Tibial nerve (tissue), 4 donors: ENCODE measurements at regions not wholly inside any gene's neighbourhood (a gene's known extent, or its start where the extent isn't known, plus 50 kb on each side); places are given as distances from the start of the nearest gene placed in this dataset.
A peak's percentile ranks its signal among the peaks of the same experiment; 100 is the strongest.

Experiments
- DNase-seq, 2 donors: peaks; one replicate each; pipeline ENCODE4 v3.0.0-alpha.2; 2019; ENCODE audit warnings: low spot score in 2 of 2
- H3K27ac ChIP-seq, 4 donors: fragments of 200-600 bp; sonication (generic) in 3 of 4; one replicate each; pipeline ENCODE4 v1.5.1; 2017 to 2019; ENCODE audit warnings: mild to moderate bottlenecking in 1 of 4
- H3K27me3 ChIP-seq, 2 donors: fragments of 200-600 bp; sonication (generic) in 1 of 2; one replicate each; pipeline versions ENCODE4 v1.5.1 to v1.6.0; 2017 to 2019
- H3K36me3 ChIP-seq, 3 donors: fragments of 200-600 bp; sonication (generic); one replicate each; pipeline ENCODE4 v1.5.1; 2018 to 2019
- H3K4me1 ChIP-seq, 4 donors: fragments of 200-600 bp; sonication (generic) in 3 of 4; one replicate each; pipeline ENCODE4 v1.5.1; 2017 to 2019
- H3K4me3 ChIP-seq, 4 donors: fragments of 200-600 bp; sonication (generic) in 3 of 4; one replicate each; pipeline ENCODE4 v1.5.1; 2017 to 2019; ENCODE audit warnings: mild to moderate bottlenecking in 1 of 4, moderate library complexity in 1 of 4
- H3K9me3 ChIP-seq, 4 donors: fragments of 200-600 bp; sonication (generic) in 3 of 4; one replicate each; pipeline ENCODE4 v1.5.1; 2017 to 2019
- EP300 ChIP-seq, 2 donors: sonication (generic); formaldehyde crosslinking; IDR thresholded peaks; one replicate each; pipeline ENCODE4 v1.6.1; 2017; ENCODE audit warnings: antibody characterized with exemption in 2 of 2, mild to moderate bottlenecking in 1 of 2
- POLR2A ChIP-seq, 2 donors: fragments of 450-650 bp; IDR thresholded peaks; one replicate each; pipeline ENCODE4 v1.6.1; 2017; ENCODE audit warnings: antibody characterized with exemption in 2 of 2, mild to moderate bottlenecking in 2 of 2, moderate library complexity in 2 of 2
- WGBS, 2 donors: methylation state at CpG; one replicate each; pipeline ENCODE4 v1.1.5; 2018; 5-methylcytosine and 5-hydroxymethylcytosine counted together
- TF ChIP-seq, protein P1 (sequence below), 5 experiments: fragments of 200-600 bp in 3 of 5; fragments of 450-650 bp in 2 of 5; sonication (generic) in 3 of 5; IDR thresholded peaks; one replicate each; pipeline ENCODE4 v1.5.1; 2016 to 2019; ENCODE audit warnings: antibody characterized with exemption in 5 of 5, mild to moderate bottlenecking in 3 of 5, moderate library complexity in 2 of 5

DNA sequence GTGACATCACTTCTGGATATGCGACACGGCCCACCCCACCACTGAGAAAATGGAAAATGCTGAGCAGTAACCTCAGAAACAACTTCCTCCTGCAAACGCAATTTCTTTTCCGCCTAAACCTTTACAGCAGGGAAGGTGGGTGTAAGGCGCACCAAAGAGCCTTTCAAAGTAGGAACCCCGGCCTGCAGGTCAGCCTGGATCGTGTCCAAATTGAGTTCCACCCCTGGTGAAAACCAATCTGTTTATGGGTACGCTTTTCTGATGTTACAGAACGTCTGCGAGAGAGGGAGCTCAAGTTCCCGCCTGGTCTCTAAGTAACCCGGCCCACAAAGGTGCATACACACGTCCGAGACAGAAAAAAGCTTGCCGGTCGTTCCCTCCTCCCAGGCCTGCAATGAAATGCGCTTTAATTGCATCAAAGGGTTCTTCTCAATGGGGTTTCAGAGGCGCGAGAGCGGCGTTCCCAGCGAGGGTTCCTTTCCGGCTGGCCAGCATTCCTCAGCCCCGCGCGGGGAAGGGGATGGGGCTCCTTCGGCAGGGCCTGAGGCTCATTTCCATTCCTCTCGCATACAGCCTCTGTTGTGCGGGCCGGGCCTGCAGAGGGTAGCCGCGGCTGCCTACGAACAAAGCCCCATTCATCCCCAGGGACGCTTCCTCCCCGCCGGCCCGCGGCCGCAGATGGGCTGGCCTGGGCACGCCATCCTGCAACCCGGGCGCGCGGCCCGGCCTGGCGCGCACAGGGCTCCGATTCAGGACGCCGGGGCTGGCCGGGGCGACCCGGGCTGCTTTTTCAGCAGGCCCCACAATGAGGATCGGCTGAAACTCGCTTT, 138.1 kb downstream of the TMCO5A start:
- Histone ChIP-seq H3K9me3 (no peaks in the 10 kb centered on the region), H3K27ac (peak overlapping the region; percentile 58 to 95 (median 84)), H3K4me1 (peaks cover 0 to 47% (median 25%) of the 10 kb centered on the region in 4 donors), H3K27me3 (no peaks in the 10 kb centered on the region), H3K36me3 (no peaks in the 10 kb centered on the region), H3K4me3 (peak overlapping the region; percentile 22 to 63 (median 46))
- TF ChIP-seq EP300 (IDR thresholded peaks at IDR 0.05) (peak in 1 of 2 donors; percentile 60), POLR2A (IDR thresholded peaks at IDR 0.05) (no peak)
- TF ChIP-seq, protein P1, sequence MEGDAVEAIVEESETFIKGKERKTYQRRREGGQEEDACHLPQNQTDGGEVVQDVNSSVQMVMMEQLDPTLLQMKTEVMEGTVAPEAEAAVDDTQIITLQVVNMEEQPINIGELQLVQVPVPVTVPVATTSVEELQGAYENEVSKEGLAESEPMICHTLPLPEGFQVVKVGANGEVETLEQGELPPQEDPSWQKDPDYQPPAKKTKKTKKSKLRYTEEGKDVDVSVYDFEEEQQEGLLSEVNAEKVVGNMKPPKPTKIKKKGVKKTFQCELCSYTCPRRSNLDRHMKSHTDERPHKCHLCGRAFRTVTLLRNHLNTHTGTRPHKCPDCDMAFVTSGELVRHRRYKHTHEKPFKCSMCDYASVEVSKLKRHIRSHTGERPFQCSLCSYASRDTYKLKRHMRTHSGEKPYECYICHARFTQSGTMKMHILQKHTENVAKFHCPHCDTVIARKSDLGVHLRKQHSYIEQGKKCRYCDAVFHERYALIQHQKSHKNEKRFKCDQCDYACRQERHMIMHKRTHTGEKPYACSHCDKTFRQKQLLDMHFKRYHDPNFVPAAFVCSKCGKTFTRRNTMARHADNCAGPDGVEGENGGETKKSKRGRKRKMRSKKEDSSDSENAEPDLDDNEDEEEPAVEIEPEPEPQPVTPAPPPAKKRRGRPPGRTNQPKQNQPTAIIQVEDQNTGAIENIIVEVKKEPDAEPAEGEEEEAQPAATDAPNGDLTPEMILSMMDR (IDR thresholded peaks at IDR 0.05): peak in 2 of 5 experiments; percentile 5 to 14
- WGBS, 2 donors: 1% methylated on average over 17 to 24 of the region's 55 CpGs
- DNase-seq: peak; percentile 46 to 55

DNA sequence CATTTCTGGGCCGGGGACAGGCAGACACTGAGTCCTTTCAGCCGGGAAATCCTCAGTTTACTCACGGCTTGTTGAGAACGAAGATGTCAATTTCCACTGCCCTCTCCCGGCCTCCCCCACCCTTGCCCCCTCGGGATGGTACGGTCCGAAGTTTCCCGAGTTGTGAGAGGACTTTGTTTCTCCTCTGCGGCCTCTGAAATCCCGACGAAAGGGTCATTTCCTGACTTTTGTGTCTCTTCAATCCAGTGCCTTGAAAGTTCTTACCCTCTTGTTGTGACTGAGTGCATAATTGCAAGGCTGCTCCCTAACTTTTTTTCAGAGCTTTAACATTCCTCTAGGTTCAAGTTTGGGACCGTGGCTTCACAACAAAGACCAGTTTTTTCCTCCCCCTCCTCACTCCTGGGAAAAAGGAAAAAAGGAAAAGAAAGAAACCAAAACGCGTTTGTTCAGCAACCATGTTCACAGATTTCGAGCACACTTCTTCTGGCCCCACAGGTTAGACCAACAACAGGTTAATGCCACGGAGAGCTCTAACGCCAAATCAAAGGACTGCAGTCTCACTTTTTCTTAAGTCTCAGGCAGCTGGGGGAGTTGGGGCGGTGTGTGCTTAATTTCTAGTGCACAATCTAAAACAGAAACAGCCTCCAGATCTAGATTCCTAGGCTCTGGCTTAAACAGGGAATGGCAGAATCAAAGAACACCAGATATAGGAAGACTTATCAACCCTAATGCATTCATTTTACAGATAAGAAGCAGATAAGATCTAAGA, 138.9 kb downstream of the TMCO5A start:
- WGBS, 2 donors: 6 to 9% methylated on average over 18 of the region's 19 CpGs
- H3K36me3 ChIP-seq: no peaks in the 10 kb centered on the region
- no peak for DNase-seq
- H3K9me3 ChIP-seq: no peaks in the 10 kb centered on the region
- peaks cover 0 to 43% (median 23%) of the 10 kb centered on the region in 4 donors for H3K4me1 ChIP-seq
- TF ChIP-seq POLR2A (IDR thresholded peaks at IDR 0.05) (no peak), EP300 (IDR thresholded peaks at IDR 0.05) (peak in 1 of 2 donors; percentile 58)
- peak overlapping the region; percentile 58 to 95 (median 84) for H3K27ac ChIP-seq
- H3K27me3 ChIP-seq: no peaks in the 10 kb centered on the region
- peak overlapping the region; percentile 22 to 63 (median 46) for H3K4me3 ChIP-seq

DNA sequence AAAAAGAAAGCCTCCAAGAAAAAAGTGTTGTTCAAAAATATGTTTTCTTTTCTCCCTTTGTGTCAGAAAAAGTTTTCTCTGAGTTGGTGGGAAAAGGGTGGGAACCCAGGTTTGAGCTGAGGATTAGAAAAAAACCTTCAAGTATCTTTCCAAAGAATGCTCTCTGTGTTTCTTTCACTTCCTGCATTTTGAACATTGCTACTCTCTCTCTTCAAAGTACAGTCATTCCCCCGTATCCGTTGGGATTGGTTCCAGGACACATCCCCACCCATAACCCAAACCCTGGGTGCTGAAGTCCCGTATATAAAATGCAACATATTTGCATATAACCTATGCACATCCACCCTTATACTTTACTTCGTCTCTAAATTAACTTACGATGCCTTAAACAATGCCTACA, 139.6 kb downstream of the TMCO5A start:
- peak overlapping the region in 3 of 4 donors; percentile 79 to 95 (median 88) for H3K27ac ChIP-seq
- no peak for TF ChIP-seq POLR2A (IDR thresholded peaks at IDR 0.05)
- TF ChIP-seq, protein P1 (IDR thresholded peaks at IDR 0.05): no peak
- no peak for TF ChIP-seq EP300 (IDR thresholded peaks at IDR 0.05)
- no peaks in the 10 kb centered on the region for H3K9me3 ChIP-seq
- no peaks in the 10 kb centered on the region for H3K36me3 ChIP-seq
- H3K4me3 ChIP-seq: peak overlapping the region; percentile 22 to 63 (median 46)
- WGBS, 2 donors: 30 to 33% methylated on average over 5 of the region's 5 CpGs
- peaks cover 0 to 36% (median 18%) of the 10 kb centered on the region in 4 donors for H3K4me1 ChIP-seq
- H3K27me3 ChIP-seq: no peaks in the 10 kb centered on the region
- no peak for DNase-seq

DNA sequence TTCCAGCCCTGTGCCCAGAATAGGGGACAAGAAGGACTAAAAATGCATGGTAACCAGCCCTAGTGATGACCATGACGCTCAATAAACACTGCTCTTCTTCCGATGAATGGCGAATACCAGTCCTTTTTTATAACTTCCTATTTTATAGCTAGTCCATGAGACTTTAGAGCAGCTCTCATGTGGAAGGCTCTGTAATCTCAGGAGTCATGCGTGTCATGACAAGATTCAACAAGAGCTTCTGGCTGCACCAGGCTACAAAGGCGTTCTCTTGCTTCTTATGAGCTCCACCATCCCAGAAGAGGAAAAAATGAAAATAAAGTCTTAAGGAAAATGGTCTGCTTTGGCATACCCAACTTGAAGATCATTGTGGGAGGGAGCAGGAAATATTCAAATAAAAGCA, 141.0 kb downstream of the TMCO5A start:
- no peak for TF ChIP-seq POLR2A (IDR thresholded peaks at IDR 0.05)
- no peak for TF ChIP-seq EP300 (IDR thresholded peaks at IDR 0.05)
- TF ChIP-seq, protein P1 (IDR thresholded peaks at IDR 0.05): no peak

DNA sequence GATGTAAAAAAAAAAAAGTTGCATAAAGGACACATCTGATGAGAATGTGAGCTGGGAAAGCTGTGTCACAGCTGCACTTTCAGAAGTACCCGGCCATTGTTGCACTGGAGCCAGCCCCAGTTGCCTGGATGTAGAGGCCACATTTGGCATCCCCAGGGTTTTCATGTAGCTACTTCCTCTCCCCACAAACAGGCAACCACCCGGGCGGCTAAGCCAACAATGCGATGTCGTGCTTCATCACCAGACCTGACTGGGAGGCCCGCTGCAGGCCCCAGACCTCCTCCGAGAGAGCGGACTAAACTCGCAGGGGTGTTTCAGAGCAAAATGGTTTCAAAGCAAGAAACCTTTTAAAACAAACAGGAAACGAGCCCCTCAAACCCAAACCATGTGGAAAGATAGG, 142.3 kb downstream of the TMCO5A start:
- Histone ChIP-seq H3K4me3 (no peak overlapping the region), H3K36me3 (no peaks in the 10 kb centered on the region), H3K4me1 (peaks cover 0 to 21% (median 11%) of the 10 kb centered on the region in 4 donors), H3K27ac (no peak overlapping the region), H3K9me3 (no peaks in the 10 kb centered on the region), H3K27me3 (no peaks in the 10 kb centered on the region)
- peak in 1 of 2 donors; percentile 14 for DNase-seq
- TF ChIP-seq EP300 (IDR thresholded peaks at IDR 0.05) (no peak), POLR2A (IDR thresholded peaks at IDR 0.05) (no peak)
- TF ChIP-seq, protein P1 (IDR thresholded peaks at IDR 0.05): no peak
- WGBS, 2 donors: 68 to 70% methylated on average over 10 of the region's 10 CpGs

More for the DNA sequence above, 141.0 kb downstream of the TMCO5A start:
- no peak overlapping the region for H3K4me3 ChIP-seq
- H3K36me3 ChIP-seq: no peaks in the 10 kb centered on the region
- DNase-seq: no peak
- H3K27ac ChIP-seq: no peak overlapping the region
- 88 to 96% methylated on average over 5 of the region's 5 CpGs for WGBS, 2 donors
- H3K27me3 ChIP-seq: no peaks in the 10 kb centered on the region
- H3K4me1 ChIP-seq: peaks cover 0 to 26% (median 12%) of the 10 kb centered on the region in 4 donors
- H3K9me3 ChIP-seq: no peaks in the 10 kb centered on the region
